ENCODE measurements at regions not wholly inside any gene's neighbourhood (a gene's known extent, or its start where the extent isn't known, plus 50 kb on each side); places are given as distances from the start of the nearest gene placed in this dataset.

DNA sequence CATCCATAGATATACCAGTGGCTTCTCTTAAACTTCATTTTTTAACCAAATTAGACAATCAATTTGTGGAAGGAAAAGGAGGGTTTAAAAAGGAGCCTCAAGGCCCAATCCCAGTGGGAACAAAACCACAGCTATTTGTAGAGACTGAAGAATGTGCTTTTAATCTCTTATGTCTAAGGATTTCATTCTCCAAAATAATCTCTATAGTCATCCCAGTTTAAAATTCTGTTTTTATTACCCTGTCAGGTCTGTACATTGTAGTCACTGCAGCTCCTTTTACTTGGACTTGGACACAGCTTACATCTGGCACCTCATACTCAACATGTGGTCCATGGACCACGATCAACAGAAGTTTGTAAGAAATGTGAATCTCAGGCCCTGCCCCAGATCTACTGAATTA, 152.1 kb upstream of the STMND1 start:
- TF ChIP-seq, protein P1, sequence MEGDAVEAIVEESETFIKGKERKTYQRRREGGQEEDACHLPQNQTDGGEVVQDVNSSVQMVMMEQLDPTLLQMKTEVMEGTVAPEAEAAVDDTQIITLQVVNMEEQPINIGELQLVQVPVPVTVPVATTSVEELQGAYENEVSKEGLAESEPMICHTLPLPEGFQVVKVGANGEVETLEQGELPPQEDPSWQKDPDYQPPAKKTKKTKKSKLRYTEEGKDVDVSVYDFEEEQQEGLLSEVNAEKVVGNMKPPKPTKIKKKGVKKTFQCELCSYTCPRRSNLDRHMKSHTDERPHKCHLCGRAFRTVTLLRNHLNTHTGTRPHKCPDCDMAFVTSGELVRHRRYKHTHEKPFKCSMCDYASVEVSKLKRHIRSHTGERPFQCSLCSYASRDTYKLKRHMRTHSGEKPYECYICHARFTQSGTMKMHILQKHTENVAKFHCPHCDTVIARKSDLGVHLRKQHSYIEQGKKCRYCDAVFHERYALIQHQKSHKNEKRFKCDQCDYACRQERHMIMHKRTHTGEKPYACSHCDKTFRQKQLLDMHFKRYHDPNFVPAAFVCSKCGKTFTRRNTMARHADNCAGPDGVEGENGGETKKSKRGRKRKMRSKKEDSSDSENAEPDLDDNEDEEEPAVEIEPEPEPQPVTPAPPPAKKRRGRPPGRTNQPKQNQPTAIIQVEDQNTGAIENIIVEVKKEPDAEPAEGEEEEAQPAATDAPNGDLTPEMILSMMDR (IDR thresholded peaks at IDR 0.05 in 8 of 11, conservative IDR thresholded peaks at IDR 0.05 in 3 of 11): no peak
- TF ChIP-seq POLR2AphosphoS5 (IDR thresholded peaks at IDR 0.05) (no peak), POLR2A (IDR thresholded peaks at IDR 0.05) (no peak)
- H3K27ac ChIP-seq: no peak overlapping the region
- H3K27me3 ChIP-seq (replicated peaks in 1 of 7): peaks cover 0 to 8% (median 0%) of the 10 kb centered on the region in 7 donors
- no peak overlapping the region for H3K4me3 ChIP-seq
- no peak for DNase-seq
- intact Hi-C loops (cut with DNase I; ENCODE audit: low total_unique reads): no loop called here
- H3K4me1 ChIP-seq: no peaks in the 10 kb centered on the region
- no peaks in the 10 kb centered on the region for H3K9me3 ChIP-seq
- 81 to 93% (median 89%) methylated on average over 1 of the region's 1 CpG for WGBS, 5 donors
- no peaks in the 10 kb centered on the region for H3K36me3 ChIP-seq

DNA sequence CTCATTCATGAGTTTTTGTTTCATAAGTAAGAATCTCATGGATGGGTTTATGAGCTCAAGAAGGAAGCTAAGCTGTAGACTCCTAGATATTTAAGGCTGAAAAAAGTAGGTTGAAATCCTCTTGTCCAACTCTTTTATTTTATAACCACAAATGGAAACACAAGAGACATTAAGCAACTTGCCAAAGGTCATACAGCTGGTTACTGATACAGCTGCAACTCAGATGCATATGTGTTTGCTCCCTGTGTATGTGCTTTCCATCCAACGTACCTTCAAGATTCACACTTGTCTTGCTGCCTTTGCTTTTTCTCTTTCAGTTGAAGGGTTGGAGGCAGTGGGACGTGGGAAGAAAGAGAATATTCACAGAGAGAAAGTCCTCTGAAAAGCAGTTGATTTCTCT, 153.5 kb upstream of the STMND1 start:
- no peaks in the 10 kb centered on the region for H3K9me3 ChIP-seq
- no peaks in the 10 kb centered on the region for H3K4me1 ChIP-seq
- no peak overlapping the region for H3K4me3 ChIP-seq
- no peak for DNase-seq
- no peak for TF ChIP-seq POLR2A (IDR thresholded peaks at IDR 0.05)
- TF ChIP-seq, protein P1 (IDR thresholded peaks at IDR 0.05 in 8 of 11, conservative IDR thresholded peaks at IDR 0.05 in 3 of 11): no peak
- TF ChIP-seq POLR2AphosphoS5 (IDR thresholded peaks at IDR 0.05): no peak
- peaks cover 0 to 8% (median 0%) of the 10 kb centered on the region in 7 donors for H3K27me3 ChIP-seq (replicated peaks in 1 of 7)
- no peaks in the 10 kb centered on the region for H3K36me3 ChIP-seq
- intact Hi-C loops (cut with DNase I; ENCODE audit: low total_unique reads): no loop called here
- no peak overlapping the region for H3K27ac ChIP-seq
- WGBS, 5 donors: 69 to 94% (median 86%) methylated on average over 2 of the region's 2 CpGs

GRCh38 chr6:16947375-16948015, 154.4 kb upstream of the STMND1 start:
- no peak for DNase-seq
- WGBS, 5 donors: 10 to 23% (median 19%) methylated on average over 4 of the region's 4 CpGs
- intact Hi-C loops (cut with DNase I; ENCODE audit: low total_unique reads): no loop called here
- Histone ChIP-seq H3K27ac (peak overlapping the region in 1 of 8 donors; percentile 23), H3K27me3 (replicated peaks in 1 of 7) (peaks cover 0 to 8% (median 0%) of the 10 kb centered on the region in 7 donors), H3K9me3 (no peaks in the 10 kb centered on the region), H3K36me3 (no peaks in the 10 kb centered on the region), H3K4me3 (no peak overlapping the region), H3K4me1 (no peaks in the 10 kb centered on the region)
- TF ChIP-seq POLR2A (IDR thresholded peaks at IDR 0.05) (no peak), POLR2AphosphoS5 (IDR thresholded peaks at IDR 0.05) (no peak)
- TF ChIP-seq, protein P1 (IDR thresholded peaks at IDR 0.05 in 8 of 11, conservative IDR thresholded peaks at IDR 0.05 in 3 of 11): no peak

DNA sequence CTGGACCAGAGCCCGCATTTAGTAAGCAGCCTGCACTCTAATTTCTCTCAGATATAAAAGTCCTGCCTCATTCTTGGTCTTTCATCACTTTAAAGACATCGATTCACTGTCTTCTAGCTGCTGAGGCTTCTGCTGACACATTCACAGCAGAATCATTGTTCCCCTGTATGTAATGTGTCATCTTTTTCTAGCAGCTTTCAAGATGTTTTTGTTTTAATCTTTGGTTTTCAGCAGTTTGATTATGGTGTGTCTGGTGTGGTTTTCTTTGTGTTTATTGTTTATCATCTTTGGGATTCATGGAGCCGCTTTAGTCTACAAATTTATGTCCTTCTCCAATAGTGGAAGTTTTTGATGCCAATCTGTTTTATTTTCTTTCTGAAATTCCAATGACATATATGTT, 157.3 kb upstream of the STMND1 start:
- peaks cover 0 to 12% (median 0%) of the 10 kb centered on the region in 7 donors for H3K27me3 ChIP-seq (replicated peaks in 1 of 7)
- H3K9me3 ChIP-seq: no peaks in the 10 kb centered on the region
- no peak for TF ChIP-seq POLR2AphosphoS5 (IDR thresholded peaks at IDR 0.05)
- TF ChIP-seq, protein P1 (IDR thresholded peaks at IDR 0.05 in 8 of 11, conservative IDR thresholded peaks at IDR 0.05 in 3 of 11): no peak
- no peak for TF ChIP-seq POLR2A (IDR thresholded peaks at IDR 0.05)
- no peaks in the 10 kb centered on the region for H3K36me3 ChIP-seq
- no peak overlapping the region for H3K27ac ChIP-seq
- intact Hi-C loops (cut with DNase I; ENCODE audit: low total_unique reads): no loop called here
- no peaks in the 10 kb centered on the region for H3K4me1 ChIP-seq
- 88 to 93% (median 90%) methylated on average over 3 of the region's 3 CpGs for WGBS, 5 donors
- no peak overlapping the region for H3K4me3 ChIP-seq
- DNase-seq: no peak
